ENCODE measurements at regions not wholly inside any gene's neighbourhood (a gene's known extent, or its start where the extent isn't known, plus 50 kb on each side); places are given as distances from the start of the nearest gene placed in this dataset.

DNA sequence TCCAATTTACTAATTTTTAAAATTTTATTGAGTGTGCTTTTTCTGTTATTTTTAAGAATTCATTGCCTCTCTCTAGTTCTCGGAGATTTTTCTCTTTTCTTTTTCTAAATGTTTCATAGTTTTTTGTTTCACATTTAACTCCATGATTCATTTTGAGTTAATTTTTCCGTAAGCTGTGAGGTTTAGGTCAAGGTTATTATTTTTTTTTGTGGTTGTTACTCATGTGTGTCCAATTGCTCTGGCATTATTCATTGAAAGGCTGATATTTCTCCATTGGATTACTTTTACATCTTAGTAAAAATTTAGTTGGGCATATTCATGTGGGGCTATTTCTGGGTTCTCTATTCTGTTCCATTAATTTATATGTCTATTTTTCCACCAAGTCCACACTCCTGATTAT lies 220.8 kb downstream of the MID1IP1 start:
- Histone ChIP-seq H4K20me1 (ENCODE audit: insufficient read depth, low read length) (no peaks in the 10 kb centered on the region), H3K27me3 (ENCODE audit: insufficient read depth, low read length) (no peaks in the 10 kb centered on the region), H2AFZ (ENCODE audit: low read length) (no peak overlapping the region), H3F3A (ENCODE audit: insufficient read depth, low read length) (no peaks in the 10 kb centered on the region), H3K27ac (ENCODE audit: low read depth, low read length, poor library complexity, severe bottlenecking) (no peak overlapping the region), H3K4me1 (ENCODE audit: insufficient read depth, low read length, severe bottlenecking) (no peaks in the 10 kb centered on the region), H3K9me2 (ENCODE audit: low read depth, low read length) (no peaks in the 10 kb centered on the region), H3K36me3 (ENCODE audit: insufficient read depth, low read length) (no peaks in the 10 kb centered on the region), H3K4me2 (ENCODE audit: low read length) (no peak overlapping the region), H3K79me2 (ENCODE audit: insufficient read depth, low read length) (no peaks in the 10 kb centered on the region), H3K9me3 (ENCODE audit: low read length) (no peaks in the 10 kb centered on the region), H3K9ac (ENCODE audit: low read length) (no peak overlapping the region), H3K4me3 (ENCODE audit: low read depth, low read length, poor library complexity, severe bottlenecking) (no peak overlapping the region)
- TF ChIP-seq, protein P1, sequence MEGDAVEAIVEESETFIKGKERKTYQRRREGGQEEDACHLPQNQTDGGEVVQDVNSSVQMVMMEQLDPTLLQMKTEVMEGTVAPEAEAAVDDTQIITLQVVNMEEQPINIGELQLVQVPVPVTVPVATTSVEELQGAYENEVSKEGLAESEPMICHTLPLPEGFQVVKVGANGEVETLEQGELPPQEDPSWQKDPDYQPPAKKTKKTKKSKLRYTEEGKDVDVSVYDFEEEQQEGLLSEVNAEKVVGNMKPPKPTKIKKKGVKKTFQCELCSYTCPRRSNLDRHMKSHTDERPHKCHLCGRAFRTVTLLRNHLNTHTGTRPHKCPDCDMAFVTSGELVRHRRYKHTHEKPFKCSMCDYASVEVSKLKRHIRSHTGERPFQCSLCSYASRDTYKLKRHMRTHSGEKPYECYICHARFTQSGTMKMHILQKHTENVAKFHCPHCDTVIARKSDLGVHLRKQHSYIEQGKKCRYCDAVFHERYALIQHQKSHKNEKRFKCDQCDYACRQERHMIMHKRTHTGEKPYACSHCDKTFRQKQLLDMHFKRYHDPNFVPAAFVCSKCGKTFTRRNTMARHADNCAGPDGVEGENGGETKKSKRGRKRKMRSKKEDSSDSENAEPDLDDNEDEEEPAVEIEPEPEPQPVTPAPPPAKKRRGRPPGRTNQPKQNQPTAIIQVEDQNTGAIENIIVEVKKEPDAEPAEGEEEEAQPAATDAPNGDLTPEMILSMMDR (IDR thresholded peaks at IDR 0.05; ENCODE audit: low read length), result no peak

DNA sequence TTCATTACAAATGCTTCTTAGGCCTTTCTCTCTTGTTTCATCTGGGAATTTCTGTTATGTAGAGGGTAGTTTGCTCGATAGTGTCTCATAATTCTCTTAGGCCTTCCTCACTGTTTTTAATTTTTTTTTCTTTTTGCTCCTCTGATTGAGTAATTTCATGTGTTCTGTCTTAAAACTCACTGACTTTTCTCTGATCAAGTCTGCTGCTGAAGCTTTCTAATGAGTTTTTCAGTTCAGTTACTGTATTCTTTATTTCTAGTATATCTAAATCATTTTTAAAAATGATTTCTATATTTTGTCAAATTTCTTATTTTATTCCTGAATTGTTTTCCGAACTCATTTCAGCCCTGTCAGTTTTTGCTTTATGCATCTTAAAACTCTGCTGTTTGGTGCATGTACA lies 228.0 kb downstream of the MID1IP1 start:
- H3K27ac ChIP-seq (ENCODE audit: low read depth, low read length, poor library complexity, severe bottlenecking), result no peak overlapping the region
- H3K4me3 ChIP-seq (ENCODE audit: low read depth, low read length, poor library complexity, severe bottlenecking), result no peak overlapping the region

DNA sequence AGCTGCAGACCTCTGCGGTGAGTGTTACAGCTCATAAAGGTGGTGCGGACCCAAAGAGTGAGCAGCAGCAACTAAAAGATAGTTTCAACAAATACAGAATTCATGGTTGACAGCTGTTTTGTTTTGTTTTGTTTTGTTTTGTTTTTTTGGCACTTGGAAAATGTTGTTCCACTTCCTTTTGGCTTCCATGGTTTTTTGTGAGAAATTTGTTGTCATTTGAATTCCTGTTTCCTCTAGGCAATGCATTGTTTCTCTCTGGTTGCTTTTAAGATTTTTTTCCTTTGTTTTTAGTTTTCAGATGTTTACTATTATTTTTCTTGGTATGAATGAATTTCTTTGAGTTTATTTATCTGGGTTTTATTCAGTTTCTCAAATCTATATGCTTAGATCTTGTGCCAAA lies 229.4 kb downstream of the MID1IP1 start:
- Histone ChIP-seq H3K27me3 (ENCODE audit: insufficient read depth, low read length) (no peaks in the 10 kb centered on the region), H3K79me2 (ENCODE audit: insufficient read depth, low read length) (no peaks in the 10 kb centered on the region), H3K4me3 (ENCODE audit: low read depth, low read length, poor library complexity, severe bottlenecking) (no peak overlapping the region), H3K27ac (ENCODE audit: low read depth, low read length, poor library complexity, severe bottlenecking) (no peak overlapping the region), H3F3A (ENCODE audit: insufficient read depth, low read length) (no peaks in the 10 kb centered on the region), H3K9ac (ENCODE audit: low read length) (no peak overlapping the region), H3K4me1 (ENCODE audit: insufficient read depth, low read length, severe bottlenecking) (no peaks in the 10 kb centered on the region), H3K4me2 (ENCODE audit: low read length) (no peak overlapping the region), H3K36me3 (ENCODE audit: insufficient read depth, low read length) (no peaks in the 10 kb centered on the region), H4K20me1 (ENCODE audit: insufficient read depth, low read length) (no peaks in the 10 kb centered on the region), H3K9me3 (ENCODE audit: low read length) (no peaks in the 10 kb centered on the region), H2AFZ (ENCODE audit: low read length) (no peak overlapping the region), H3K9me2 (ENCODE audit: low read depth, low read length) (no peaks in the 10 kb centered on the region)
- no peak for TF ChIP-seq EZH2 (IDR thresholded peaks at IDR 0.05; ENCODE audit: borderline replicate concordance, low read length)
- TF ChIP-seq, protein P1 (IDR thresholded peaks at IDR 0.05; ENCODE audit: low read length), result no peak

More for the DNA sequence above, 228.0 kb downstream of the MID1IP1 start:
- H3K4me2 ChIP-seq (ENCODE audit: low read length), result no peak overlapping the region
- H3F3A ChIP-seq (ENCODE audit: insufficient read depth, low read length), result no peaks in the 10 kb centered on the region
- H3K79me2 ChIP-seq (ENCODE audit: insufficient read depth, low read length), result no peaks in the 10 kb centered on the region
- no peaks in the 10 kb centered on the region for H3K9me2 ChIP-seq (ENCODE audit: low read depth, low read length)
- H3K27me3 ChIP-seq (ENCODE audit: insufficient read depth, low read length), result no peaks in the 10 kb centered on the region
- H3K9me3 ChIP-seq (ENCODE audit: low read length), result no peaks in the 10 kb centered on the region
- no peak overlapping the region for H2AFZ ChIP-seq (ENCODE audit: low read length)
- H3K4me1 ChIP-seq (ENCODE audit: insufficient read depth, low read length, severe bottlenecking), result no peaks in the 10 kb centered on the region
- H4K20me1 ChIP-seq (ENCODE audit: insufficient read depth, low read length), result no peaks in the 10 kb centered on the region
- no peak overlapping the region for H3K9ac ChIP-seq (ENCODE audit: low read length)
- TF ChIP-seq, protein P1 (IDR thresholded peaks at IDR 0.05; ENCODE audit: low read length), result no peak
- TF ChIP-seq EZH2 (IDR thresholded peaks at IDR 0.05; ENCODE audit: borderline replicate concordance, low read length), result no peak
- no peaks in the 10 kb centered on the region for H3K36me3 ChIP-seq (ENCODE audit: insufficient read depth, low read length)
